ENCODE measurements at regions not wholly inside any gene's neighbourhood (a gene's known extent, or its start where the extent isn't known, plus 50 kb on each side); places are given as distances from the start of the nearest gene placed in this dataset.
"Not testable (repeated sequence)": the region's sequence is repeated elsewhere in the genome, so short reads cannot be mapped to it uniquely, and the experiment has no call there.

- TF ChIP-seq POLR2AphosphoS5 (IDR thresholded peaks at IDR 0.05; ENCODE audit: insufficient read depth, low read depth, low read length); GATA2 (IDR thresholded peaks at IDR 0.05; ENCODE audit: insufficient read depth, insufficient read length, low read depth, low read length): not testable (repeated sequence)
These were observed 283.4 kb downstream of the POTED start for GRCh38 chr21:13893025-13893424.

All from endothelial cell of umbilical vein (primary cell).